Stimulated activated CD4-positive, alpha-beta T cell treated with anti-CD3 and anti-CD28 coated beads, Interleukin-1b, Interleukin-23, amount 100 ng/mL, for 4 hours (primary cell): ENCODE measurements at regions not wholly inside any gene's neighbourhood (a gene's known extent, or its start where the extent isn't known, plus 50 kb on each side); places are given as distances from the start of the nearest gene placed in this dataset.

Experiments
- DNase-seq, 2 donors: peaks; one replicate each; pipeline ENCODE4 v3.0.0-alpha.2; 2020; ENCODE audit warnings: low read depth in 2 of 2

DNA sequence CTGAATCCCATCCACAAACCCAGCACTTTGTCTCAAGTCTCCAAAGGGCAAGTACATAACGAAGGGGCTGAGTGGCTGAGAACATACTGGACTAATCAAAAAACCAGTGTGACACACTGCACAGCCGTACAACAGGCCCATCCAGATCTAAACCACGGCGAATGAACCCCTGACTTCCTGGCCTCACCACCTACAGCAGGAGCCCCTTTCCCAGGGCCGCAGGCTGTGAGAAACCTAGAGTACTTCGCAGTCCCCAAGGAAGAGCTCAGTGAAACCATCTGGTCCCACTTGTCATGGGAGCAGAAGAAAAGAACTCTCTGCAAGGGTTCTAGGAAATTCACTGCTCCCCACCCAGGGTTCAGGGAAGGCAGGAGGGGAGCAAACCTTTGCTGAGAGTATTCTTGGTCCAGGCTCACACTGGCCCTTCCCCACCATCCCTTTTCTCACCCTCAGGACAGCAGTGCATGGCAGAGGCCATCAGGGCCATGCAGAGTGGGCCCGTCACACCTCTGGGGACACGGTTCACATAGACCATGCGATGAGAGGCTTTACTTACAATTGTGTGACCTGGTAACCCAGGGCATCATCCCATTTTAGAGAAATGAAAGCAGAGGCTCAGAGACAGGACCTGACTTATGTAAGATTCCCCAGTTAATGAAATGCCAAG is 192.8 kb downstream of the BCL11B start:
- no peak for DNase-seq

DNA sequence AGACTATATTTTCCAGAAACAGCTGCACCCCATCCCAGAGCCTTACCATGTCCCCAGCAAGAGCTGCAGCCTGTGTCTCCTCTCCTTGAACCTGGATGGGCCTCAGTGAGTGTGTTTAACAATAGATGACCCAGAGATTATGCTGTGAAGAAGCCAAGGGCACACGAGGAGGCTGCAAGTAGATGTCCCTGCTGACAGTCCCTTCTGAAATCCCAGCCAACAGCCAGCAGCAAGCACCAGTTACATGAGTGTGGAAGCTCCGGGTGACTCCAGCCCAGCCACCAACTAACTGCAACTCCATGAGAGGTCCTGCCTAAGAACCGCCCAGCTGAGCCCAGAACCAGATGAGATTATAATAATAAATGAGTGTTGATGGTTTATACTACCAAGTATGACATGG is 191.7 kb downstream of the BCL11B start:
- DNase-seq, result no peak

DNA sequence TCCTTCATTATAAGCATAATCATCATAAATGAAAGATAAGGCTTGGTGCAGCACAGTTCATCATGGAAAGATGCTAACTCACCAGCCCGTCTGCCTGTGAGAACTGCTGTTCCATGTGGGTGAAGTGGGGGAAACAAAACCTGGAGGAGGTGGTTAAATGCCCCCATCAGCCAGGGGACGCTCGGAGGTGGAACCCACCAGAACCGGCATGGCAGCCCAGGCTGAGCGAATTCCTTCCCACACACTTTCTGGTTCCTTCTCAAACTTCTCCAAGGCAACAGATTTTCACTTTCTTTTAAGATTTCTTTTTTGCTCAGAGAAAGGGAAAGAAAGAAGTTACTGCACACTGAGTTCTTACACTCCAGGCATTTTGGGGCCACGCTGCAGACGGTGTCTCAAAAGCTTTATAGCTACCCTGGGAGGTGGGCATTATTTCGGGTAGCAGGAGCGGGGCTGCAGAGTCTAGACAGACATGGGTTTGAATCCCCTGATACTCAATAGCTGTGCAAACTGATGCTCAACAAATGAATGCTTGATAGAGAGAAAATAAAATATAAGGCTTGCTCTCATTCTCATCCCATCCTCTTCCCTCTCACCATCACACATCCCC is 190.7 kb downstream of the BCL11B start:
- DNase-seq, result no peak

DNA sequence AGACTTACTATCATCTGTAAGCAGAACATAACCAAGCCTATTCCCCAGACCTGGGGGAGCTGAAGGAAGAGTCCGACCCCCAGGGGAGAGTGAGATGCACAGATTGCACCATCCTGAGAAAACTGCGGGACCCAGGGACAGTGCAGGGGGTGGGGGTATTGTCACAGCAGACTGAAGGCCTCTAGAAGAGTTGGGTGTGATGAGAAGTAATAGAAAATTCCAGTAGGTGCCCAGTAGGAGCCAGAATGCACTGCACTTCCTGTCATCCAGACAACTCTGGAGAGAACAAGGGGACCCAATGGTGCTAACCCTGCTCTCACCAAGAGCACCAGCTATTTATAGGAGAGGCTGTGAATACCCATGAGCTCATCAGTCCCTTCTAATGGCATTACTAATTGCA is 190.1 kb downstream of the BCL11B start:
- no peak for DNase-seq

DNA sequence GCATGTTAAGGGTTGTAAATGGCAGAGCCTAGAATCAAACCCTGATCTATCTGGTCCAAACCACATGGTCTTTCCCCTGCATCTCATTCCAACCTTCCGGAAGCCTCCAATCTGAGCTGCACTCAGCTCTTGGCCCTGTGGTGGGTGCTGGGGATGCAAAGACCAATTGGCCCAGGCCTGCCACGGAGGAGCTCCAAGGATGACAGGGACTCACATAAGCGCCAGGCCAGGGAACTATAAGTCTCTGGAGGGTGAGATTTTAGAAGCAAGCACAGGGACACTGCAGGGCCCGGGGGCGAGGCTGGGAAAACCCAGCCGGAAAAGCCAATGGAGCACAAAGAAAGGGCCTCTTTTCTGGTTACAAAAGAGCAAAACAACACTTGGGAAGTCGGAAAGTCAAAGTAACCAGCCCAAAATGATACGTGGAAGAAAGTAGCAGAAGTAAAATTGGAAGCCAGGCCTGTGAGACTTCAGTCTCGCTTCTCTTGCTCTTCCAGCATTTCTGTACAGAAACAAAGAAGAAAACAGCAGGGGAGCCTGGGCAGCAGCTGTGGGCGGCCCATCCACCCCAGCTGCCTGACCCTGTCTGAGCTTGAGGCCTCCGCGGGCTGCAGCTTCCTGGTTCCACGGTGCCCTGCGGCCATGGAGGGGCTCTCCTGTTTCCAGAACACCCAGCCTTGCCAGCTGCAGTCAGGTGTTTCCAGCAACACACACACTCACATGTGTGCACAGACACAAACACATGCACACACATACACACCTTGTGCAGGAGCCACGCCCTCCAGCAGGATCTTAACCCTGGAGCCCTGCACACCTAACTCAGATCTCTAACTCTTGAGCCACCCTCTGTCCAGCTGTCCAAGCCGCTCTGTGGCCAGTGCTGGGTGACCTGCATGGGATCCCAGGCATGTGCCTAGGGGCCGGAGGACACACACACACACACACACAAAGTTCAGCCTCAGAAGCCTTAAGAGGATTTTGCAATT is 178.2 kb downstream of the BCL11B start:
- DNase-seq, result no peak

DNA sequence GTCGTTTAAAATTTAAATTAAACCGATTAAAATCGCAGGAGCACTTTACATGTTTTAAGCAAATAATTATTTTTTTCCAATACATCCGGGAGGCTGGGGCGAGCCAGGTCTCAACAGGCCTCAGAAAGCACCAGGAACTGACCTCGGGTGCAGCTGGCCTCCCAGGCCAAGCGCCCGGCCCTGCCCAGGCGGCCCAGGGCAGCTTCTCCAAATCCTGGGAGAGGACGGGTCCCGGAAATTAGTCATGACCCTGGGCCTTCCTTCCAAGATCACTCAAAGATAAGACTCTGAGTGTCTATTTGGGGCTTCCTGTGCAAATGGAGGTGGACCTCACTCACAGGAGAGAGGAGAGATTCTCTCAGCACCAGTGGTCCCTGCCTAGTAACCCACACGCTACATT is 177.1 kb downstream of the BCL11B start:
- DNase-seq, result no peak

DNA sequence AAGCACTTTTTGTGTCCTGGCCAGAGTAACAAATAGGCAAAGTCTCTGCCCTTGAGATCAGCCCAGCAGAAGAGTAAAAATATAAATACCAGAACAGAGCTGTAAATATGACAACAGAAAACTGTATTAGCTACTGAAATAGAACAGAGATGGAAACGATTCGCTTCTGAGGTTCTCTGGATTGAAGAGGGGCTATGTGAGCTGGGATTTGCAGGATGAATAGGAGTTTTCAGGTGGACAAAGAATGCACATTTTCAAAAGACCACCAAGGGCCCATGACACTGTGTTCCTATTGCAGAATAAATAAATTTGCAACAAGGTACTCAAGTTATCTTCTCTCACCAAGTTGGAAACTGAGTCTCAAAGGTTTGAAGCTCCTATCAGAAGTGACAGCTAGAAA is 176.6 kb downstream of the BCL11B start:
- DNase-seq, result no peak

DNA sequence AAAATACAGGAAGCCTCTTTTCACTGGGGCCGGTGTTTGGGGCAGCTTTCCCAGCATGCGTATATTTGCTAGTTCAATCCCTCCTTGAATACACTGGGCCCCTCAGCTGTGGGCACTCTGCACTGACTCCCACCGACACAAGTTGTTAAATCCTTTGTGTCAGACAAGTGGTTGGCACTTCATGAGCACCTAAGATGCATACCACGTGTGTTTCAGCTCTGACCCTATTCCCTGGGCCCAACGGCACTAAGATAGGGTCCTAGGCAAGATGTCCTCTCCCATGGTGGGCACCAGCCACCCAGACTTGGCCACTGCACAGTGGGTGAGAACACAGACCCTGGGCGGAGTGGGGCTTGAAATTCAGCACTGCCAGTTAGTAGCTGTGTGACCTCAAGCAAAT is 173.8 kb downstream of the BCL11B start:
- DNase-seq, result no peak

DNA sequence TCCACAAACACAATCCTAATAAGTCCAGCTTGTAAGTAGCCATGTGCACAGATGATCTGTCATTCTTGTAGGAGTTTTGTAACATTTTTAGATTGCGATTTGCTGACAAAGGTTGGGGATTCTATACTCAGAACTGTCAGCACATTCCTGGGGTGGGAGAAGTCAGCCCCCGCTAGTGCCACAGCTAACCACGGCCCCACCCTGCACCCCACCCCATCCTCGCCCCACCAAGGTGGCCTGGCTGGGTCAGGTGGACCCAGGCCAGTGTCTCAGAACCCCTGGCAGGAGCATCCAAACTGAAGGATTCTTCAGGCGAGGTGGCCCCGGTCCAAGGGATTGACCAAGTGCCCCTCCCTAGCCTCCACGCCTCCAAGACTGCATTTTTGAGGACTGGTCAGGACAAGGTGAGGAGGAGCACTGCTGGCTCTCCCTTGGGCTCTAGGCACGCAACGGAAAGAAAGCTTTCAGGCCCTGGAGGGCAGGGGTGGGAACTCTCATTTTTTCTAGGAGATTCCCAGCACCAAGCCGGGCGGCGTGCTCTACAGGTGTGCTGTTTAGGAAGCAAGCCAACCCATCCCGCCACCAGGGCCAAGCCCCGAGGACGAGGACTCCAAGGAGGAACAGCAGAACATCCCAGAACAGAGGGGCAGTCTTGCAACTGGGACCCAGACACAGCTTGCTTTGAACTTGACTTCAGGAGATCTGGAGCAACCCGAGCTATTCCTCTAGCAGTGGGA is 172.8 kb downstream of the BCL11B start:
- no peak for DNase-seq

DNA sequence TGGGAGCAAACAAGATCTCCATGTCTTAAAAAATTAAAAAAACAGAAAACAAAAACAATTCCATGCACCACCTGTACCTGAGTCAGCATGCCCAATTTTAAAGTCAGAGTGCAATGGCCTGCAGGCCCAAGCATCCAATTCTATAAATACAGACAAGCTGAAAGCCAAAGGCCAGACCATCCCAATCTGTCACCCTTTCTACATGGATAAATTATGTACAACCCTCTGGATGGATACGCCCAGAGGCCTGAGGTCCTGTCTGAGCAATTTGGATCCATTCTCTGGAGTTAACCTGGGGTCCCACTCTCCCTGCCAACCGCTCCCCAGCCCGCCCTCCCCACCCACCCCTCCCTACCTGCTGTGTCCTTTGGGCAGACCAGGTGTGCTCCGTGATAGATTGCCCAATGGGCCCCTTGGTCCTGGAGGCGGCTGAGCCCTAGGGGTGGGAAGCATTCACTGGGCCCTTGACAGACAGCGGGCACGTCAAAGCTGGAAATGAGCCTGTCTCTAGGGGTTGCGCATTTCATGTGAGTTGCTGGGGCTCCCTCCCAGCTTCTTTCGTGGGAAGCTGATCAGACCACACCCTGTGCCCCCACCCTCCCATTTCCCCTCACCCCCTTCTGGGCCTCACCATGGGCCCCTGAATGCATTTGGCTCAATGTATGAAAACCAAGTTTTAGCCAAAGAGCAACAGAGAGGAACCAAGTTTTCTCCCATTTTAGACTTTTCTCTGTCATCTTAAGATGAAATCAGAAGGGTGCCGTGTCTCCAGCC is 171.3 kb downstream of the BCL11B start:
- DNase-seq, result no peak

DNA sequence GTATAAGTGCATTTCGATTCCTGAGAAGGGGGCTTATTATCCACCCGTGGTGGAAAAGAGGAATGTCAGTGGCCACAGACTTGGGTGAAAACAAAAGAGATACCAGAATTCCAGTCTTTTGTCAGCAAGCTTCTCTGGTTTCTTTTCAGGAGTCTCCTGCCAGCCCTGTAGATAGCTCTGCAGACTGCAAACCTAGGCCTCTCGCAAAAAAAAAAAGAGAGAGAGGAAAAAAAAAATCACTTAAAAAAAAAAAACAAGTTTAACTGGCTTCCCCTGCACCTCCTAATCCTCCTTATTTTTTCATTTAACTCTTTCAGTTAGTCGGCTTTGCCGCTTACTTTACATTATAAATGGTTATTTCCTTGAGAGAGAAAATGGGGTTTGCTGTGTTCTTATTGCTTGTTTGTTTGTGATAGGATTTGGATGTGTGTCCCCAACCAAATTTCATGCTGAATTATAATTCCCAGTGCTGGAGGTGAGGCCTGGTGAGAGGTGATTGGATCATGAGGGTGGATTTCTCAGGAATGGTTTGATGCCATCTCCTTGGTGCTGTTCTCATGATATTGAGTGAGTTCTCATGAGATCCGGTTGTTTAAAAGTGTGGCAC is 170.0 kb downstream of the BCL11B start:
- DNase-seq, result no peak

DNA sequence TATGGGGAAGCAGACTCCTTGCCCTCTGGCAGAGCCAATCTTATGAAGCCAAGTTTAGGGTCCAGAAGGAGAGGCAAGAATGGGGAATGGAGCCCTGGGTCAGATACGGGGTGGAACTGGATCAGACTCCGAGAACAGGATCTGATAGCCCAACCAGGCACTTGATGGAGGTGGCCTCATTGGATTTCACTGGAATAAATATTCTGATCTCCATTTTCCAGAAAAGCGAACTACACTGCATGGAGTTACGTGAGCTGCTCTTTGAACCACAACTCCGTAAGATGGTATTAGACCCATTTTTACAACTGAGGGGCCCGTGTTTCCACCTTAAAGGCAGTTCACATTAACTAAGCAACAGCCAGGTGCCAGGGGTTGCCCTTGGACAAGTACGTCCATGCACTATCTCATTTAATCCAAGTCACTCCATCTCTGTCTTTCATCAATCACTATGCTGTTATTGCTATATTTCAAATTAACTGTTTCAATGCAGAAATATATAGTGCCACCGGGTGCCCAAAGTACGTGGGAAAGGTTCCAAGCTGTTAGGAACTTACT is 155.2 kb downstream of the BCL11B start:
- no peak for DNase-seq

DNA sequence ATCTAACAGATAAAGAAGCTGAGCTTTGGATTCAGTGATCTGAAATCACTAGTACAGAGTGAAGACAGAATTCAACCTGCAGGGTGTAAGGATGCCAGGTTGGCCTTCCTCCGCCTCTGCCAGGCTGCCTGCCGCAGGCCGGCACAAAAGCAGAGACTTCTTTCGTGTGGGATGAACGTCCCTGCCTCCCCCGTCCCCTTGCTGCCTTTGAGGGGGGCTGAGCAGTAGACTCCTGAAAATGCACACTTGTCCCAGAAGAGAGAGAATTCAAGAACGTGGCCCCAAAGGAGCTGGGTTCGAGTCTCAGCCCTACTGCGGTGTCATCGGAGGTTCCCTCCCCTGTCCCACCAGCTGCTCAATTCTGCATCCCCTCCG is 154.3 kb downstream of the BCL11B start:
- DNase-seq, result no peak

DNA sequence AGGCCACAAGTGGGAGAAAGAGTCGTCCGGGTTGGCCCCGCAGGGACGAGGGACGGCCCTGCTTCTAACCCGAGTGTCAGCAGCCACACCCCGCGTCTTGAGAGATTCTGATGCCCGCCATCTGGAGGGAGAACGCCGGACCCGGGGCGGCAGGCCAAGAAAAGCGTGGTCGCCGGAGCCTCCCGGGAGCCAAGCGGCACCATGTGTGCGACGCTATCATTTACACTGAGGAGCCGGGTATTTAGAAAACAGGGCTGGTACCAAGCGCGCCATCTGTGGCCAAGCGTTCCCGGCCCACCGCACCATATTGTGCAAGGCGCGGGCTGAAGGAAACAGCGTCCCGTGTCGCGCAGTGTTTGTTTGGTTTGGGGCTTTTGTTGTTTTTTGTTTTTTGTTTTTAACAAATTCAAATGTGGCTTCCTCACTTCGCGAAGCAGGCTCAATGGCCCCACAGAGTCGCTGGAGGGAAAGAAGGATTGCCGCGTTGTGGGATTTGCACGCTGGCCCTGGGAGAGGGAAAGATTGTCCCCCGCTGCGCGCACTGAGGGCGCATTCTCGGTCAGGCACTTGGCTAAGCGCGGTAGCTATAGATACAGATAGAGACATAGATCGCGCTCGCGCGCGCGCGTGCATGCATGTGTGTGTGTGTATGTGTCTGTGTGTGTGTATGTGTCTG is 153.8 kb downstream of the BCL11B start:
- DNase-seq, result no peak

DNA sequence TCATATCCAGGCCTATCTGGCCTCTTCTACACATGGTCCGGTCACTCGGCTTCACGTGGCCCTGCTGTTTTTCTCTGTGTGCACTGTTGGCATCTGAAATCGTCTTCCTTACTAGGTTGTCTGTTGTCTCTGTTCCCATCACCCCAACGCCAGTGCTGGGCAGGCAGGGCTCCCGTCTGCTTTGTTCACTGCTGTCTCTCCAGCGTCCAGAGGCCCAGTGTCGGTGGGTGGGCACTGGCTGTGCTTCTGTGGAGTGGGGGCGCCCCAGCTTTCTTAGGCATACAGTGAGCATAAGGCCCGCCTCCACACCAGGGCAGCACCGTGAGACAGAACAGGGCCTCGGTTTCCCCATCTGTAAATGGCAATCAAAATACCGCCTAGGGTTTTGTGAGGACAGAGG is 153.1 kb downstream of the BCL11B start:
- no peak for DNase-seq
